ENCODE measurements at regions not wholly inside any gene's neighbourhood (a gene's known extent, or its start where the extent isn't known, plus 50 kb on each side); places are given as distances from the start of the nearest gene placed in this dataset.

DNA sequence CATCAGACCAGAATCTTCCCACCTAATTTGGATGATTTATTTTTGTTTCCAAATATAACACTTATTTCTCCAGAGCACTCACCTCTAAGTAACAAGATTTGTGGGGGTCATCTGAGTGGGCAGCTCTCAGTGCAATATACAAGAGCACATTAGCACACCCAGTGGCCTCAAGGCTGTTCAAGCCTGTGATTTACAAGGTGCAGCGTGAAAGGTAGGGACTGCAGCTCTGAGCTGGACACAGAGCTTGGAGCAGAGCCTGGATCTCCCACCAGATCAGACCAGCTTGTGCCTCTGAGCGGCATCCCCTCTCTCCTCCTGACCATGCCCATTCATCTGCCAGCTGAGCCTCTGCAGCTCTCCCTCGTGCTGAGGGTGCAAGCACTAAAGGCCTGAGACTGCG is 323.3 kb upstream of the ZC3H12C start:
- no peak overlapping the region for H3K27ac ChIP-seq
- no peaks in the 10 kb centered on the region for H3K36me3 ChIP-seq
- intact Hi-C loops (cut with DNase I), result no loop called here
- H3K4me1 ChIP-seq (ENCODE audit: insufficient read depth), result no peaks in the 10 kb centered on the region
- TF ChIP-seq EP300 (IDR thresholded peaks at IDR 0.05) (no peak), POLR2A (IDR thresholded peaks at IDR 0.05) (no peak)
- TF ChIP-seq, protein P1, sequence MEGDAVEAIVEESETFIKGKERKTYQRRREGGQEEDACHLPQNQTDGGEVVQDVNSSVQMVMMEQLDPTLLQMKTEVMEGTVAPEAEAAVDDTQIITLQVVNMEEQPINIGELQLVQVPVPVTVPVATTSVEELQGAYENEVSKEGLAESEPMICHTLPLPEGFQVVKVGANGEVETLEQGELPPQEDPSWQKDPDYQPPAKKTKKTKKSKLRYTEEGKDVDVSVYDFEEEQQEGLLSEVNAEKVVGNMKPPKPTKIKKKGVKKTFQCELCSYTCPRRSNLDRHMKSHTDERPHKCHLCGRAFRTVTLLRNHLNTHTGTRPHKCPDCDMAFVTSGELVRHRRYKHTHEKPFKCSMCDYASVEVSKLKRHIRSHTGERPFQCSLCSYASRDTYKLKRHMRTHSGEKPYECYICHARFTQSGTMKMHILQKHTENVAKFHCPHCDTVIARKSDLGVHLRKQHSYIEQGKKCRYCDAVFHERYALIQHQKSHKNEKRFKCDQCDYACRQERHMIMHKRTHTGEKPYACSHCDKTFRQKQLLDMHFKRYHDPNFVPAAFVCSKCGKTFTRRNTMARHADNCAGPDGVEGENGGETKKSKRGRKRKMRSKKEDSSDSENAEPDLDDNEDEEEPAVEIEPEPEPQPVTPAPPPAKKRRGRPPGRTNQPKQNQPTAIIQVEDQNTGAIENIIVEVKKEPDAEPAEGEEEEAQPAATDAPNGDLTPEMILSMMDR (IDR thresholded peaks at IDR 0.05), result no peak
- H3K9me3 ChIP-seq, result no peaks in the 10 kb centered on the region
- no peaks in the 10 kb centered on the region for H3K27me3 ChIP-seq
- H3K4me3 ChIP-seq, result no peak overlapping the region
- no peak for DNase-seq
- WGBS, 3 donors, result 43 to 63% (median 48%) methylated on average over 4 of the region's 4 CpGs

DNA sequence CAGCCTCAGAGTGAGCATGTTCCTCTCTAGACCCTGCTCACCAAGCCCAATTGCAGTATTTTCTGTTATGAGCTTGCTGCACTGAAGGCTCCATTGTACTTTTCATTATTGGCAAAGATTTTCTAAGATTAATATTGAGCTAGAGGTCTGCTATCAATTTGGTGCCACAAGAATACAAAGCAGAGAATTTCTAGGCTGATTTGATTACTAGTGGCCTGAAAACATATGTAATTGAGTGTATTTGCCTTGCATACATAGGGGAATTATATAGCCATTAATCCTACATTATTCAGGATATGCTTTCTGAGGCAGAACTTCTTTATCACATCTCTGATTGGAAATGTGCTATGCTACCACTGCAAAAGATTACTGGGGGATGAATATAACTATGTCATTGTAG is 322.9 kb upstream of the ZC3H12C start:
- Histone ChIP-seq H3K9me3 (no peaks in the 10 kb centered on the region), H3K4me1 (ENCODE audit: insufficient read depth) (no peaks in the 10 kb centered on the region), H3K27me3 (no peaks in the 10 kb centered on the region), H3K36me3 (no peaks in the 10 kb centered on the region), H3K27ac (no peak overlapping the region), H3K4me3 (no peak overlapping the region)
- TF ChIP-seq EP300 (IDR thresholded peaks at IDR 0.05), result no peak
- TF ChIP-seq POLR2A (IDR thresholded peaks at IDR 0.05), result no peak
- TF ChIP-seq, protein P1 (IDR thresholded peaks at IDR 0.05), result no peak
- intact Hi-C loops (cut with DNase I), result no loop called here
- DNase-seq, result no peak

DNA sequence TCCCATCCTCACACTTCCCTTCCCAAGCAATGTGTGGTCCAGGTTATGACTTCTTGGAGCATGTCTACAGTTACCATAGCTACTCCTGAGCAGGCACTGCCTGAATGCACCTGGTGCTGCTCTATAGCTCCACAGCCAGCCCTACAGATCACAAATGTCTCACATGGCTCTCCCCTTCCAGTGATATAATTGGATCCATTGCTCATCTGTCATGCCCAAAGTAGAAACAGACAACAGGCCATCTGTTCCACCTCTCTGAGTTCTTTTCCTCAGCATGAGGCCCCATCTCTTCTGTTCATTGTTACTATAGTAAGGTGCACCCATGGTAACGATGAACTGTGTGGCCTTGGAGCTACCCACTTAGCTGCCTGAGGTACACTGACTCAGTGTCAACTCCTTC is 320.3 kb upstream of the ZC3H12C start:
- H3K9me3 ChIP-seq, result no peaks in the 10 kb centered on the region
- intact Hi-C loops (cut with DNase I), result no loop called here
- no peaks in the 10 kb centered on the region for H3K36me3 ChIP-seq
- H3K27me3 ChIP-seq, result no peaks in the 10 kb centered on the region
- H3K4me1 ChIP-seq (ENCODE audit: insufficient read depth), result no peaks in the 10 kb centered on the region
- WGBS, 3 donors, result 63 to 72% (median 67%) methylated on average over 1 of the region's 1 CpG
- TF ChIP-seq, protein P1 (IDR thresholded peaks at IDR 0.05), result no peak
- no peak for TF ChIP-seq POLR2A (IDR thresholded peaks at IDR 0.05)
- TF ChIP-seq EP300 (IDR thresholded peaks at IDR 0.05), result no peak
- no peak overlapping the region for H3K27ac ChIP-seq
- no peak overlapping the region for H3K4me3 ChIP-seq
- no peak for DNase-seq

DNA sequence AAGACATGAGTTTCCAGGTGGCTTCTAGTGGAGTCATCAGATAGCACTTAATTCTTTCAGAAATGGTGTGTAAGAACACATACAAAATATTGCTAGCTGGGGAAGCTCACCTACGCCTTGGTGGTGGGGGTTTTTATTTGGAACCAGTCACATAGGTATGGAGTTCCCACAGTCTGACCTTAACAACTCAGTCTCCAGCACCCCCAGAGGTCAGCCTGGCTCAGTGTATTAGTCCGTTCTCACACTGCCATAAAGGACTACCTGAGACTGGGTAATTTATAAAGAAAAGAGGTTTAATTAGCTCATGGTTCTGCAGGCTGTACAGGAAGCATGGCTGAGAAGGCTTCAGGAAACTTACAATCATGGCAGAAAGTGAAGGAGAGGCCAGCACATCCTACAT is 317.5 kb upstream of the ZC3H12C start:
- Histone ChIP-seq H3K9me3 (no peaks in the 10 kb centered on the region), H3K27ac (no peak overlapping the region), H3K4me1 (ENCODE audit: insufficient read depth) (no peaks in the 10 kb centered on the region), H3K36me3 (no peaks in the 10 kb centered on the region), H3K4me3 (no peak overlapping the region), H3K27me3 (no peaks in the 10 kb centered on the region)
- intact Hi-C loops (cut with DNase I), result no loop called here
- 63 to 75% (median 74%) methylated on average over 2 of the region's 2 CpGs for WGBS, 3 donors
- TF ChIP-seq, protein P1 (IDR thresholded peaks at IDR 0.05), result no peak
- no peak for TF ChIP-seq EP300 (IDR thresholded peaks at IDR 0.05)
- no peak for TF ChIP-seq POLR2A (IDR thresholded peaks at IDR 0.05)
- DNase-seq, result no peak

DNA sequence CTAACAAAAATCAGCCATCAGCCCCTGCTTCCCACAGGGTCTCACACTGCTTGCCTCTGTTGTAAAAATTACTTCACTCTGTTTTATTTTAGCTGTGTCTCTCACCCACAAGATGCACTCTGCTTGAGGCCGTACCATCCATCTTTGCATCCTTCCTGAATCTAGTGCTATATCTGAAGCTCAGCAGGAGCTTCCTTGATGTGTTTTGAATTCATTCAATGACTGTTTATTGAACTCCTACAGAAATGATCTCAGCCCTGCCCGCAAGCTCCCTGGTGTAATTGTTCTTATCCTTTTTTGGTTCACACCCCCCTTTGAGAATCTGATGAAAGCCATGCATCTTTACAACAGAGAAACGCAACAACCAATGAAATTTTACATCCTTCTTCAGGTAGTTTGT is 310.2 kb upstream of the ZC3H12C start:
- DNase-seq, result no peak
- no peaks in the 10 kb centered on the region for H3K27me3 ChIP-seq
- H3K9me3 ChIP-seq, result no peaks in the 10 kb centered on the region
- H3K4me1 ChIP-seq (ENCODE audit: insufficient read depth), result no peaks in the 10 kb centered on the region
- intact Hi-C loops (cut with DNase I), result no loop called here
- no peaks in the 10 kb centered on the region for H3K36me3 ChIP-seq
- WGBS, 3 donors, result 79 to 83% (median 79%) methylated on average over 3 of the region's 3 CpGs
- H3K4me3 ChIP-seq, result no peak overlapping the region
- no peak overlapping the region for H3K27ac ChIP-seq
- TF ChIP-seq, protein P1 (IDR thresholded peaks at IDR 0.05), result no peak
- TF ChIP-seq POLR2A (IDR thresholded peaks at IDR 0.05), result no peak
- TF ChIP-seq EP300 (IDR thresholded peaks at IDR 0.05), result no peak

All from ovary (tissue), 7 donors.